ENCODE measurements at regions not wholly inside any gene's neighbourhood (a gene's known extent, or its start where the extent isn't known, plus 50 kb on each side); places are given as distances from the start of the nearest gene placed in this dataset.

DNA sequence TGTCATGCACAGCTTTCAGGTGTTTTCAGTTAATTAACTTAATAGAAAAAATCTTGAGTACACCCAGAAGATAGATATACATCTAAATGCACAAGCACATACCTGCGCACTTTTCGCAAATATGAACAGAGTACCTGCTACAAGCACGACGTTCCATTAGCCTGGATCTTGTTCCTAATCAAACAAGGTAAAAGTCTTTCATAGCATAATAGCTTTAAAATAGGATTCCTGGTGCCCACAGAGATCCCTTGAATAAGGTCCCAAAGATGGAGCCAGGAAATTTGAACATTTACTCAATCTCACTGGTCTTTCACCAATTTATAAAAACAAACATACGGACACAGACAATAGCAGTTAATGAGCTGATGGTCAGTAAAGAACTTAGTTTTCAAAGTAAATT, 689.8 kb upstream of the CHORDC1 start:
- TF ChIP-seq, protein P1, sequence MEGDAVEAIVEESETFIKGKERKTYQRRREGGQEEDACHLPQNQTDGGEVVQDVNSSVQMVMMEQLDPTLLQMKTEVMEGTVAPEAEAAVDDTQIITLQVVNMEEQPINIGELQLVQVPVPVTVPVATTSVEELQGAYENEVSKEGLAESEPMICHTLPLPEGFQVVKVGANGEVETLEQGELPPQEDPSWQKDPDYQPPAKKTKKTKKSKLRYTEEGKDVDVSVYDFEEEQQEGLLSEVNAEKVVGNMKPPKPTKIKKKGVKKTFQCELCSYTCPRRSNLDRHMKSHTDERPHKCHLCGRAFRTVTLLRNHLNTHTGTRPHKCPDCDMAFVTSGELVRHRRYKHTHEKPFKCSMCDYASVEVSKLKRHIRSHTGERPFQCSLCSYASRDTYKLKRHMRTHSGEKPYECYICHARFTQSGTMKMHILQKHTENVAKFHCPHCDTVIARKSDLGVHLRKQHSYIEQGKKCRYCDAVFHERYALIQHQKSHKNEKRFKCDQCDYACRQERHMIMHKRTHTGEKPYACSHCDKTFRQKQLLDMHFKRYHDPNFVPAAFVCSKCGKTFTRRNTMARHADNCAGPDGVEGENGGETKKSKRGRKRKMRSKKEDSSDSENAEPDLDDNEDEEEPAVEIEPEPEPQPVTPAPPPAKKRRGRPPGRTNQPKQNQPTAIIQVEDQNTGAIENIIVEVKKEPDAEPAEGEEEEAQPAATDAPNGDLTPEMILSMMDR (IDR thresholded peaks at IDR 0.05), result no peak
- TF ChIP-seq POLR2A (IDR thresholded peaks at IDR 0.05), result no peak

Measured in ovary (tissue), 3 donors.